ENCODE measurements at regions not wholly inside any gene's neighbourhood (a gene's known extent, or its start where the extent isn't known, plus 50 kb on each side); places are given as distances from the start of the nearest gene placed in this dataset.

DNA sequence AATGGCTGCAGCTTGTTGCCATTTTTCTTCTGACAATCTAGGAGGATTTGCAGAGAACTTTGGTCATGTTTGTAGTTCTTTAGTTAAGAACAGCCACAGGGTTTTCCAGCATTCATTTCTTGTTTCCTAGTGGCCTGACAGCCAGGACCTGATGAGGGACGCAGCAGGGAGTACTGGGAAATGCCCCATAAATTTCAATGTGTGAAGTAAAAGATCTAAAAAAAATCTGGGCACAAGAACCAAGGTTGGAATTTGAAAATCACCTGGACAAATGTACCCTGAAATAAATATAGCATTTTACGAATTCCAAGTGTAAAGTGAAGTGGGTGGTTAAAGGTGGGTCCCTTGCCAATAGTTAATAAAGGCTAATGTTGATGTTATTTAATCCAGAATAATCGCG is 195.0 kb downstream of the ZIC1 start:
- no peak for TF ChIP-seq POLR2AphosphoS5 (IDR thresholded peaks at IDR 0.05; ENCODE audit: low read depth, low read length)
- TF ChIP-seq POLR2A (IDR thresholded peaks at IDR 0.05; ENCODE audit: low read depth, low read length), result no peak

Data from GM12891 (cell line).